B cell (primary cell): ENCODE measurements at regions not wholly inside any gene's neighbourhood (a gene's known extent, or its start where the extent isn't known, plus 50 kb on each side); places are given as distances from the start of the nearest gene placed in this dataset.
"Not testable (repeated sequence)": the region's sequence is repeated elsewhere in the genome, so short reads cannot be mapped to it uniquely, and the experiment has no call there.

Source experiments
- ATAC-seq: fragments of 200-7000 bp; cut with Tn5 transposase; one replicate; pipeline ENCODE4 v1.10.0; 2021; ENCODE audit warnings: low read depth, mild to moderate bottlenecking, moderate number of reproducible peaks, moderate library complexity
- CTCF ChIA-PET: fragments of 350-600 bp; sonication (Branson Sonifier 250); formaldehyde crosslinking; loops from one replicate; lab custom pipeline; 2021; ENCODE audit warnings: antibody characterized with exemption, inconsistent platforms; lab: Charles Lee
- POLR2A ChIA-PET: fragments of 350-600 bp; sonication (Branson Sonifier 250); formaldehyde crosslinking; loops from one replicate; lab custom pipeline; 2021; ENCODE audit warnings: antibody characterized with exemption; lab: Charles Lee
- DNase-seq: peaks from one replicate; pipeline ENCODE4 v3.0.0; 2013
- H2AFZ ChIP-seq: 2 replicates; pipeline ENCODE4 v1.6.1; 2012; ENCODE audit warnings: mild to moderate bottlenecking, low read depth, low read length; ENCODE audit not compliant: insufficient read depth, poor library complexity, severe bottlenecking
- H3K27ac ChIP-seq, 2 donors: 1 replicate in 1 of 2; 2 replicates in 1 of 2; pipeline ENCODE4 v1.5.1; 2012 to 2013; ENCODE audit warnings: low read length in 2 of 2, mild to moderate bottlenecking in 2 of 2, moderate library complexity in 1 of 2
- H3K27me3 ChIP-seq, 4 experiments: fragments of 200-600 bp in 1 of 4; sonication (generic) in 1 of 4; replicated peaks in 1 of 4; 1 replicate in 2 of 4; 2 replicates in 2 of 4; pipeline versions ENCODE4 v1.6.1 to v1.7.0; 2013 to 2016; ENCODE audit warnings: low read length in 3 of 4, mild to moderate bottlenecking in 2 of 4, mixed read lengths in 1 of 4, moderate library complexity in 1 of 4; ENCODE audit not compliant: insufficient read depth in 4 of 4, control insufficient read depth in 3 of 4; ENCODE audit errors: control extremely low read depth in 1 of 4
- H3K36me3 ChIP-seq, 2 experiments: replicated peaks in 1 of 2; 1 replicate in 1 of 2; 2 replicates in 1 of 2; pipeline versions ENCODE4 v1.6.1 to v1.7.1; 2013; ENCODE audit warnings: low read length in 1 of 2; ENCODE audit not compliant: insufficient read depth in 2 of 2, control insufficient read depth in 1 of 2; ENCODE audit errors: control extremely low read depth in 1 of 2, extremely low read depth in 1 of 2
- H3K4me1 ChIP-seq, 2 donors: fragments of 200-600 bp in 1 of 2; sonication (generic) in 1 of 2; 1 replicate in 1 of 2; 2 replicates in 1 of 2; pipeline versions ENCODE4 v1.5.1 to v1.6.1; 2013 to 2017; ENCODE audit warnings: low read length in 2 of 2; ENCODE audit not compliant: control insufficient read depth in 2 of 2, insufficient read depth in 2 of 2
- H3K4me2 ChIP-seq: replicated peaks from 2 replicates; pipeline ENCODE3; 2012; ENCODE audit warnings: mild to moderate bottlenecking, low read depth, low read length; ENCODE audit not compliant: poor library complexity, severe bottlenecking
- H3K4me3 ChIP-seq, 5 experiments: fragments of 200-600 bp in 1 of 5; sonication (generic) in 1 of 5; 1 replicate in 3 of 5; 2 replicates in 2 of 5; pipeline versions ENCODE4 v1.5.1 to v1.7.0; 2011 to 2016; ENCODE audit warnings: low read length in 4 of 5, mild to moderate bottlenecking in 4 of 5, low read depth in 2 of 5, control low read depth in 1 of 5, moderate library complexity in 1 of 5; ENCODE audit not compliant: insufficient read depth in 1 of 5; ENCODE audit errors: control extremely low read depth in 1 of 5, extremely low read depth in 1 of 5
- H3K79me2 ChIP-seq: fragments of 200-600 bp; sonication (generic); one replicate; pipeline ENCODE4 v1.6.0; 2016; ENCODE audit warnings: low read length; ENCODE audit not compliant: control insufficient read depth, insufficient read depth
- H3K9ac ChIP-seq: fragments of 200-600 bp; sonication (generic); 2 replicates; pipeline ENCODE4 v1.6.1; 2017; ENCODE audit warnings: mild to moderate bottlenecking, low read length, moderate library complexity
- H3K9me3 ChIP-seq, 3 donors: one replicate each; pipeline versions ENCODE4 v1.6.1 to v1.7.1; 2013; ENCODE audit warnings: low read length in 2 of 3; ENCODE audit not compliant: control insufficient read depth in 2 of 3, insufficient read depth in 1 of 3; ENCODE audit errors: control extremely low read depth in 1 of 3
- H4K20me1 ChIP-seq: 2 replicates; pipeline ENCODE4 v1.6.0; 2012; ENCODE audit warnings: mild to moderate bottlenecking, low read length; ENCODE audit not compliant: insufficient read depth, control insufficient read depth, poor library complexity, severe bottlenecking
- H3K27ac Mint-ChIP-seq: one replicate; pipeline ENCODE4 v1.8.0; 2021; ENCODE audit warnings: mixed read lengths
- H3K27me3 Mint-ChIP-seq: one replicate; pipeline ENCODE4 v1.8.0; 2021; ENCODE audit warnings: mixed read lengths
- H3K4me1 Mint-ChIP-seq: one replicate; pipeline ENCODE4 v1.8.0; 2021; ENCODE audit warnings: mixed read lengths
- H3K4me3 Mint-ChIP-seq: one replicate; pipeline ENCODE4 v1.8.0; 2021; ENCODE audit warnings: mixed read lengths
- H3K9me3 Mint-ChIP-seq: one replicate; pipeline ENCODE4 v1.8.0; 2022; ENCODE audit warnings: mixed read lengths; ENCODE audit not compliant: insufficient read depth
- CTCF ChIP-seq: fragments of 200-600 bp; IDR thresholded peaks from one replicate; pipeline ENCODE4 v1.8.0; 2022; ENCODE audit warnings: antibody characterized with exemption, mild to moderate bottlenecking
- whole genome bisulfite sequencing: methylation state at CpG from one replicate; pipeline ENCODE4 v1.1.5; 2013; ENCODE audit warnings: missing lambda C conversion rate; ENCODE audit not compliant: insufficient coverage; 5-methylcytosine and 5-hydroxymethylcytosine counted together
- intact Hi-C: fragments of 100-400 bp; cut with micrococcal nuclease; formaldehyde crosslinking; loops from one replicate; pipeline ENCODE4 v1.10.0; 2022

GRCh38 chr1:120542365-120542764 lies 127.5 kb downstream of the NBPF8 start:
- H3K27me3 ChIP-seq, H3K9ac ChIP-seq, H3K4me2 ChIP-seq, H3K27me3 Mint-ChIP-seq, H3K4me3 ChIP-seq, H4K20me1 ChIP-seq, H3K79me2 ChIP-seq, ATAC-seq, H2AFZ ChIP-seq, H3K36me3 ChIP-seq, DNase-seq, intact Hi-C loops, H3K4me1 ChIP-seq, H3K27ac ChIP-seq, H3K4me3 Mint-ChIP-seq, H3K9me3 Mint-ChIP-seq, POLR2A ChIA-PET, H3K9me3 ChIP-seq, CTCF ChIA-PET, H3K4me1 Mint-ChIP-seq, H3K27ac Mint-ChIP-seq: not testable (repeated sequence)
- WGBS: no CpG with 5 or more reads among the region's 2 CpGs

- not testable (repeated sequence) for H3K4me3 Mint-ChIP-seq
Observed at GRCh38 chr1:120542940-120543339, 128.1 kb downstream of the NBPF8 start.

GRCh38 chr1:120544434-120544833 lies 129.6 kb downstream of the NBPF8 start:
- POLR2A ChIA-PET, H3K27me3 Mint-ChIP-seq: not testable (repeated sequence)

More at GRCh38 chr1:120542940-120543339, 128.1 kb downstream of the NBPF8 start:
- ATAC-seq, H3K36me3 ChIP-seq, H3K27me3 ChIP-seq, H3K9me3 ChIP-seq, H4K20me1 ChIP-seq, DNase-seq, H3K27ac ChIP-seq, CTCF ChIA-PET, H3K27ac Mint-ChIP-seq, H3K9ac ChIP-seq, POLR2A ChIA-PET, H3K4me1 Mint-ChIP-seq, H3K4me2 ChIP-seq, H3K79me2 ChIP-seq, intact Hi-C loops, H3K4me1 ChIP-seq, H3K9me3 Mint-ChIP-seq, H2AFZ ChIP-seq, H3K27me3 Mint-ChIP-seq, H3K4me3 ChIP-seq: not testable (repeated sequence)
- WGBS: no CpG with 5 or more reads among the region's 2 CpGs

More at GRCh38 chr1:120544434-120544833, 129.6 kb downstream of the NBPF8 start:
- H3K27ac ChIP-seq, H2AFZ ChIP-seq, H3K4me3 Mint-ChIP-seq, H3K9me3 Mint-ChIP-seq, H4K20me1 ChIP-seq, H3K27ac Mint-ChIP-seq, intact Hi-C loops, DNase-seq, H3K4me1 ChIP-seq, H3K79me2 ChIP-seq, H3K27me3 ChIP-seq, H3K4me2 ChIP-seq, H3K36me3 ChIP-seq, H3K9ac ChIP-seq, H3K4me1 Mint-ChIP-seq, H3K4me3 ChIP-seq, CTCF ChIA-PET, H3K9me3 ChIP-seq: not testable (repeated sequence)
- no CpG with 5 or more reads among the region's 2 CpGs for WGBS
- TF ChIP-seq CTCF: peak; percentile 51
- ATAC-seq: peak; percentile 98
